ENCODE measurements at regions not wholly inside any gene's neighbourhood (a gene's known extent, or its start where the extent isn't known, plus 50 kb on each side); places are given as distances from the start of the nearest gene placed in this dataset.

DNA sequence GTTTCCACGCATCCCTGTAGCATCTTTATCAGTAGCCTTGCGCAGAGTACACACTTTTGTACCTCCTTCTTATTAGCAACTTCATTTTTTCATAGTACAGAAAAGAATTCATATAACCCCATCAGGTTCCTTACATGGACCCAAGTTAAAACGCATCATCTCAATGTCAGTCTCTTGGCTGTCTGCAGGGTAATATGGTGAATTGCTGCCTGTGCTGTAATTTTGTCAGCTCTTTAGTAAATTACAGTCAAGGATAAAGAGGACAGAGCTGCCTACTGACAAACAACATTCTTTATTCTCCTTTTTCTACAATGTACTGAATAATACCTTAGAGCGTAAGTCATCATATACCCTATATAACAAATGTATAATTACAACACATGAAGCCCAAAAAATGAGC is 222.5 kb downstream of the MRPL39 start:
- Histone ChIP-seq H3K9ac (ENCODE audit: low read length) (no peak overlapping the region), H3K79me1 (replicated peaks; ENCODE audit: low read length, poor library complexity, severe bottlenecking) (no peaks in the 10 kb centered on the region), H2AK5ac (ENCODE audit: low read length, severe bottlenecking) (no peak overlapping the region), H4K8ac (ENCODE audit: low read length) (no peak overlapping the region), H3K36me3 (ENCODE audit: control insufficient read depth in 1 of 2, insufficient read depth in 2 of 2, low read depth in 1 of 2, low read length in 2 of 2) (no peaks in the 10 kb centered on the region), H2BK15ac (ENCODE audit: low read depth, poor library complexity, severe bottlenecking) (no peak overlapping the region), H2BK120ac (ENCODE audit: low read depth, low read length) (no peak overlapping the region), H2AFZ (ENCODE audit: low read depth, low read length) (no peak overlapping the region), H3K27ac (ENCODE audit: low read length, poor library complexity, severe bottlenecking) (no peak overlapping the region), H3K23ac (ENCODE audit: low read length in 2 of 2) (no peak overlapping the region), H3K9me3 (ENCODE audit: control insufficient read depth, low read length) (no peaks in the 10 kb centered on the region), H3K4ac (ENCODE audit: low read depth in 1 of 2, low read length in 2 of 2) (no peak overlapping the region), H3K27me3 (ENCODE audit: control insufficient read depth in 1 of 2, insufficient read depth in 1 of 2, low read length in 2 of 2) (no peaks in the 10 kb centered on the region), H3K4me2 (ENCODE audit: low read length, poor library complexity, severe bottlenecking) (no peak overlapping the region), H2BK12ac (ENCODE audit: low read length in 2 of 2) (no peak overlapping the region), H4K91ac (ENCODE audit: low read length) (no peak overlapping the region), H3K4me1 (ENCODE audit: control insufficient read depth, insufficient read depth, low read depth, low read length) (no peaks in the 10 kb centered on the region), H3K14ac (ENCODE audit: low read length in 2 of 2) (no peak overlapping the region), H3K4me3 (ENCODE audit: insufficient read depth in 1 of 2, low read depth in 1 of 2, low read length in 2 of 2) (no peak overlapping the region), H2BK5ac (ENCODE audit: low read depth, low read length, poor library complexity, severe bottlenecking) (no peak overlapping the region), H3K18ac (ENCODE audit: low read depth in 1 of 2, low read length in 2 of 2) (no peak overlapping the region)
- no peak for DNase-seq
- 93% methylated on average over 3 of the region's 4 CpGs for WGBS

DNA sequence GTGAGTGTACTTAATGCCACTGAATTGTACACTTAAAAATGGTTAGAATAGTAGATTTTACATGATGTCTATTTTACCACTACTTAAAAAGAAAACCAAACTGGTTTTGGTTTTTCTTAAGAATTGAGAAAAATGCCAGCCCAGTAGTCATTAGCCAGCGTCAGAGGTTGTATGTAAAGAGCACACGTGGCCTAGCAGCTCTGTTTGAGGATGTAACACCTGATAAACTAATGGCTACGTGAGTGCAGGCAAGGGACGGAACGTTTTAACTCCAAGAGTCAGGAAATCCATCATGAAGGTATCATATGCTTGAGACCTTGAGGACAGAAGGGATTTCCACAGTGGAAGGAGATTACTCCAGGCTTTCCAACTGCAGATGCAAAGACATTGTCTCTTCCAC is 223.7 kb downstream of the MRPL39 start:
- H3K23ac ChIP-seq (ENCODE audit: low read length in 2 of 2), result no peak overlapping the region
- H3K36me3 ChIP-seq (ENCODE audit: control insufficient read depth in 1 of 2, insufficient read depth in 2 of 2, low read depth in 1 of 2, low read length in 2 of 2), result no peaks in the 10 kb centered on the region
- no peak overlapping the region for H2BK5ac ChIP-seq (ENCODE audit: low read depth, low read length, poor library complexity, severe bottlenecking)
- no peak for DNase-seq
- WGBS, result 27% methylated on average over 3 of the region's 5 CpGs
- peak overlapping the region; percentile 14 for H2AFZ ChIP-seq (ENCODE audit: low read depth, low read length)
- no peak overlapping the region for H2BK15ac ChIP-seq (ENCODE audit: low read depth, poor library complexity, severe bottlenecking)
- no peak overlapping the region for H2BK12ac ChIP-seq (ENCODE audit: low read length in 2 of 2)
- no peak overlapping the region for H2AK5ac ChIP-seq (ENCODE audit: low read length, severe bottlenecking)
- H3K4me1 ChIP-seq (ENCODE audit: control insufficient read depth, insufficient read depth, low read depth, low read length), result no peaks in the 10 kb centered on the region
- H3K4ac ChIP-seq (ENCODE audit: low read depth in 1 of 2, low read length in 2 of 2), result no peak overlapping the region
- no peak overlapping the region for H3K4me2 ChIP-seq (ENCODE audit: low read length, poor library complexity, severe bottlenecking)
- H3K27ac ChIP-seq (ENCODE audit: low read length, poor library complexity, severe bottlenecking), result no peak overlapping the region
- H3K79me1 ChIP-seq (replicated peaks; ENCODE audit: low read length, poor library complexity, severe bottlenecking), result no peaks in the 10 kb centered on the region
- no peak overlapping the region for H2BK120ac ChIP-seq (ENCODE audit: low read depth, low read length)
- H3K9ac ChIP-seq (ENCODE audit: low read length), result no peak overlapping the region
- H3K18ac ChIP-seq (ENCODE audit: low read depth in 1 of 2, low read length in 2 of 2), result no peak overlapping the region
- H3K4me3 ChIP-seq (ENCODE audit: insufficient read depth in 1 of 2, low read depth in 1 of 2, low read length in 2 of 2), result no peak overlapping the region
- no peaks in the 10 kb centered on the region for H3K9me3 ChIP-seq (ENCODE audit: control insufficient read depth, low read length)
- no peak overlapping the region for H4K91ac ChIP-seq (ENCODE audit: low read length)
- no peak overlapping the region for H3K14ac ChIP-seq (ENCODE audit: low read length in 2 of 2)
- no peaks in the 10 kb centered on the region for H3K27me3 ChIP-seq (ENCODE audit: control insufficient read depth in 1 of 2, insufficient read depth in 1 of 2, low read length in 2 of 2)
- no peak overlapping the region for H4K8ac ChIP-seq (ENCODE audit: low read length)

DNA sequence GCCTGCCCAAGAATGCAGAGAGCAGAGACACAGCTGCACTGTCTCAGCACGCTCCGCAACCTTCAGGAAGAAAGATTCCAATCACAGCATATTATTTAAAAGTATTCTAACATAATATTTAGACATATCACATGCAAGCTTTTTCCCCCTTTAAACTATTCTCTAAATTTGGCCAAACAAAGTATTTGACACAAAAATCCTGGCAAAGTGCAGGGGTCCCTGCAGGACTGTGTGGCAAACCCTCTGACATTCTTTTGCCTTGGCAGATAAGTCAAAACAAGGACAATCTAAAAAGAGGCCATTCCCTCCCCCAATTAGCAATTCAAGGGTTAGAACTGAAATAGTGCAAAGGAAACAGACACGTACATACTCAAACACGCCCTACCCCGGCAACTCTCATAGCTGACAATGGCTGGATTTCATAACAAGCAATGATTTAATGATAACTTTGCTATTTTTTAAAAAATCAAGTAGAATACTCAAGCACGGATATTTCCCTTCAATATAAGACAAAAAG is 225.3 kb downstream of the MRPL39 start:
- Histone ChIP-seq H2BK15ac (ENCODE audit: low read depth, poor library complexity, severe bottlenecking) (no peak overlapping the region), H3K9me3 (ENCODE audit: control insufficient read depth, low read length) (peaks cover 4% of the 10 kb centered on the region), H3K9ac (ENCODE audit: low read length) (no peak overlapping the region), H3K27ac (ENCODE audit: low read length, poor library complexity, severe bottlenecking) (no peak overlapping the region), H3K14ac (ENCODE audit: low read length in 2 of 2) (no peak overlapping the region), H2BK12ac (ENCODE audit: low read length in 2 of 2) (no peak overlapping the region), H2AK5ac (ENCODE audit: low read length, severe bottlenecking) (no peak overlapping the region), H3K79me1 (replicated peaks; ENCODE audit: low read length, poor library complexity, severe bottlenecking) (no peaks in the 10 kb centered on the region), H3K4me2 (ENCODE audit: low read length, poor library complexity, severe bottlenecking) (no peak overlapping the region), H4K91ac (ENCODE audit: low read length) (no peak overlapping the region), H2AFZ (ENCODE audit: low read depth, low read length) (no peak overlapping the region), H2BK120ac (ENCODE audit: low read depth, low read length) (no peak overlapping the region), H3K36me3 (ENCODE audit: control insufficient read depth in 1 of 2, insufficient read depth in 2 of 2, low read depth in 1 of 2, low read length in 2 of 2) (no peaks in the 10 kb centered on the region), H3K23ac (ENCODE audit: low read length in 2 of 2) (no peak overlapping the region), H3K4me1 (ENCODE audit: control insufficient read depth, insufficient read depth, low read depth, low read length) (no peaks in the 10 kb centered on the region), H3K18ac (ENCODE audit: low read depth in 1 of 2, low read length in 2 of 2) (no peak overlapping the region), H3K27me3 (ENCODE audit: control insufficient read depth in 1 of 2, insufficient read depth in 1 of 2, low read length in 2 of 2) (no peaks in the 10 kb centered on the region), H4K8ac (ENCODE audit: low read length) (no peak overlapping the region), H2BK5ac (ENCODE audit: low read depth, low read length, poor library complexity, severe bottlenecking) (no peak overlapping the region), H3K4me3 (ENCODE audit: insufficient read depth in 1 of 2, low read depth in 1 of 2, low read length in 2 of 2) (peak overlapping the region in 1 of 2 experiments; percentile 7), H3K4ac (ENCODE audit: low read depth in 1 of 2, low read length in 2 of 2) (no peak overlapping the region)
- WGBS, result 64% methylated on average over 3 of the region's 6 CpGs
- no peak for DNase-seq

DNA sequence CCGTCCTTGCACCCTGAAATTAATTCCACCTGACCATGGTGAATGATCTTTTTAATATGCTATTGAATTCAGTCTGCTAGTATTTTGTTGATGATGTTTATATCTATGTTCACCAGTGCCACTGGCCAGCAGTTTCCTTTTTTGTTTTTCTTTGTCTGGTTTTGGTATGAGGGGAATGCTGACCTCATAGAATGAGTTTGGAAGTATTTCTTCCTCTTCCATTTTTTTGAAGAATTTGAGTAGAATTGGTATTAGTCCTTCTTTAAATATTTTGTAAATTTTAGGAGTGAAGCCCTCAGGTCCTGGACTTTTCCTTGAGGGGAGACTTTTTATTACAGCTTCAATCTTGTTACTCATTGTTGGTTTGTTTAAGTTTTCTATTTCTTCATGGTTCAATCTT is 231.6 kb downstream of the MRPL39 start:
- peaks cover 4% of the 10 kb centered on the region for H3K9me3 ChIP-seq (ENCODE audit: control insufficient read depth, low read length)
- DNase-seq, result no peak
- H3K9ac ChIP-seq (ENCODE audit: low read length), result no peak overlapping the region
- no peak overlapping the region for H2AK5ac ChIP-seq (ENCODE audit: low read length, severe bottlenecking)
- H3K14ac ChIP-seq (ENCODE audit: low read length in 2 of 2), result no peak overlapping the region
- WGBS, result 57% methylated on average over 1 of the region's 1 CpG
- H3K23ac ChIP-seq (ENCODE audit: low read length in 2 of 2), result no peak overlapping the region
- H3K36me3 ChIP-seq (ENCODE audit: control insufficient read depth in 1 of 2, insufficient read depth in 2 of 2, low read depth in 1 of 2, low read length in 2 of 2), result no peaks in the 10 kb centered on the region
- H4K8ac ChIP-seq (ENCODE audit: low read length), result no peak overlapping the region
- H2BK5ac ChIP-seq (ENCODE audit: low read depth, low read length, poor library complexity, severe bottlenecking), result no peak overlapping the region
- no peaks in the 10 kb centered on the region for H3K4me1 ChIP-seq (ENCODE audit: control insufficient read depth, insufficient read depth, low read depth, low read length)
- no peak overlapping the region for H3K4ac ChIP-seq (ENCODE audit: low read depth in 1 of 2, low read length in 2 of 2)
- H2AFZ ChIP-seq (ENCODE audit: low read depth, low read length), result no peak overlapping the region
- H3K27me3 ChIP-seq (ENCODE audit: control insufficient read depth in 1 of 2, insufficient read depth in 1 of 2, low read length in 2 of 2), result no peaks in the 10 kb centered on the region
- H3K4me3 ChIP-seq (ENCODE audit: insufficient read depth in 1 of 2, low read depth in 1 of 2, low read length in 2 of 2), result no peak overlapping the region
- H2BK120ac ChIP-seq (ENCODE audit: low read depth, low read length), result no peak overlapping the region
- no peak overlapping the region for H3K27ac ChIP-seq (ENCODE audit: low read length, poor library complexity, severe bottlenecking)
- H2BK15ac ChIP-seq (ENCODE audit: low read depth, poor library complexity, severe bottlenecking), result no peak overlapping the region
- no peak overlapping the region for H3K4me2 ChIP-seq (ENCODE audit: low read length, poor library complexity, severe bottlenecking)
- H3K18ac ChIP-seq (ENCODE audit: low read depth in 1 of 2, low read length in 2 of 2), result no peak overlapping the region
- H3K79me1 ChIP-seq (replicated peaks; ENCODE audit: low read length, poor library complexity, severe bottlenecking), result no peaks in the 10 kb centered on the region
- H4K91ac ChIP-seq (ENCODE audit: low read length), result no peak overlapping the region
- H2BK12ac ChIP-seq (ENCODE audit: low read length in 2 of 2), result no peak overlapping the region

Data from mesenchymal stem cell (in vitro differentiated cells and primary cell).